HL-60/S4 treated with retinoic acid at 250 ng/mL for 4 days and 3 days (cell line): ENCODE measurements at regions not wholly inside any gene's neighbourhood (a gene's known extent, or its start where the extent isn't known, plus 50 kb on each side); places are given as distances from the start of the nearest gene placed in this dataset.

Source experiments
- in situ Hi-C: fragments of 300-500 bp; cut with MboI; formaldehyde crosslinking; loops from 2 replicates; pipeline ENCODE4 v1.7.0; 2022; ENCODE audit warnings: low sequenced_read_pairs

DNA sequence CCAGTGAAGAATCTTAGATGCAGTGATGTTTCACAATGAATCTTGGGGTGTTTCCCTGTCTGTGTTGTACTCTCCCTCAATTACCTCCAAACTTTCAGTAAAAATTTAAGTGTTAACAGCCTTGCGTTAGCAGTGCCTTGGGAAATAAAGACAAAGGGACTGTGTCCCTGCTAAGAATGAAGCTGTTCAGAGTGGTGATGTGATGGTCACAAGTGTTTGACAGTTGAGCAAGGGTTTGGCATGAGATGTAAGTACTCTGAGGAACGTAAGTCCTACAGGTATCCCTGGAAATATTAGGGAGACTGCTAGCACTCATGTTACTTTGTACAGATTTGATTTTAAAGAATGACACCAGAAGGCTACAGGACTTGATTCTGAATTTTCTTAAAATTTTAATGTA lies 304.3 kb upstream of the DPH6 start:
- in situ Hi-C loops: no loop called here

DNA sequence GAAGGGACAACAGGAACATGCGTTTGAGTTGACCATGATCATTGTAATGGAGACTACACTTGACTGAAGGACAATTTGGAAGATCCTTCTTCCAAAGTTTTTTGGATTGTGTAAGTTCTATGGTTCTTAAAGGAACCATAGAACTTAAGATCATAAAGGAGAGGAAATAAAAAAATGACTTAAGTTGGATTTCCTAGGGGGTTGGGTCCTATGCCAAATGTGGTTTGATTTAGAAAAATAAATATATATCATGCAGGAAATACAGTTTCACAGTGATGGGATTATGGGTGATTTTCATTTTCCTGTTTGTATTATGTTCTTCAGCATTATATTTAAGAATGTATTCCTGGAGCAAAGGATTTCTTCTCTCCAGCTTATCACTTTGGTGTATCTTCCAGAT lies 305.5 kb upstream of the DPH6 start:
- in situ Hi-C loops: no loop called here

DNA sequence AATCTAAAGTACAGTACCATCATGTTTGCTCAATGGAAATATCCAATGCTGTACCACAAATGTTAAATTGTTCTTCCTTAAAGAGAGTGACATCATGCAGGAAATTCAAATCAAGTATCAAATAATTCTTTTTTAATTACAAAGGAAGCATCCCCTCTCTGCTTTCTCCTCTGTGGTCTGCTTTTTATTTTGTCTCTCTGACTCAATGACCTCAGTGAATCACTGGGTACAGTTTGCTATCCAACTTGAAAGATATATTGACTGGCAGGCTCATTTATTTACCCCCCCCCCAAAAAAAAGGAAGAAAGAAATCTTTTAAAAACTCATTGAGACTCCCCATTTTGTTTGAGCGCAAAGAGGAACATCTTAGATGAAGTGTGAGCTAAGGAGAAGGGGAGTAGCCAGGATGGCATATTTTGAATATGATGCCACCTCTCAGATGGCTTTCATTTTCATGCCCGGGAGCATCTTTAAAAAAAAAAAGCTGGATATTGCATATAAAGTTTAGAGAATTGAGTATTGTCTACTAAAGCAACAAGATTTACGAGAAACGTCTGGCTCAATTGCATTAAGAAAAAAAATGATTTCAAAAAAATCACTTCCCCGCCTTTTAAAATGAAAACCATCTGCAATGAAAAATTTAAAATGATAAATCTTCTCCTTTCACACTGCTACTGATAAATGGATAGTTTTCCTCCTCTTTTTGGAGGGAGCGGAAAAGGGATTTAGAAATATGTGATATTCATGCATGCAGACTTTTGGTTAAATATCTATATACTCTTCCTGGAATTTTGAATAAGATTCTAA lies 307.1 kb upstream of the DPH6 start:
- in situ Hi-C loops: no loop called here

DNA sequence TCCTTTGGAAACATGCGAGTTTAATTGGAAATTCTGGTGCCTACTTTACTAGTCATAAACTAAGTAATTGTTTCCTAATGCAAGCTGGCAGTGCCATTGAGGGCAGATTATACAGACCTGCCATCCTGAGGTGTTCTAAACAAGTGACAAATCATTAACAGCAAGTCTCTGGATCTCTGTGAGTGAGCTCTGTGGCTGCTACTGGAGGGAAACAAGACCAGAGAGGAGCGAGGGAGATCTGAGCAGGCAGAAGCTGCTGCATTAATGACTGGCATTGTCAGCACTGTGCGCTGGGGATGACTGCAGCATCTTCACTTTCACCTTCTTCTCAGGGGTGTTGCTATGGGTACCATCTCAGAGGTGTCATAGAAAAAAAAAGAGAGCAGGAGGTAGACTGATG lies 308.4 kb upstream of the DPH6 start:
- in situ Hi-C loops: no loop called here

DNA sequence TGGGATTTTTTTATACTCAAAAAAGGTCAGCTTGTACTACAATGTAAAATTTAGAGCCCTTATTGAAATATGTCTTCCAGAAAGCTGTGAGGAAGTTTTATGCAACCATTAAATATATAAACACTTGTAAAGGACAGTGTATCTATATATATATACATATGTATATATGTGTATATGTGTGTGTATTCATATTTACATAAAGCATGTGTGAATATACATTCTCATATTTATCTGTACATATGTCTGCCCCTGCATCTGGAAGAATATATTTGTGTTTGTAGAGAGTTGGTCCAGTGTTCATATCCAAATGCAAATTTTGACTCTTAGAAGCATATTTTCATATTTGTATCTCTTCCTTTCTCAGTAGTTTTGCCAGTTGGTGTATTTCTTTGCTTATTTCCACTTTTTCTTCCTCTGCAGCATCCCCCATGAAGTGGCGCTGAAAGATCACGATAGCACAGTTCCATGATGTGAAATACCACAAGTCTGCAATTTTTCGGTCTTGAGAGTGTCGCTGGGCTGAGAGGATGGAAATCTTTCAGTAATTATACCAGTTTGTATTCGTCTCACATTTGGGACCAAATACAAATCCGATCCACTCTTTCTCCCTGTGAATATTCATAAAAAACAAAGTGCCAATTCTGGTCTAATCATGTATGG lies 311.7 kb upstream of the DPH6 start:
- in situ Hi-C loops: no loop called here

DNA sequence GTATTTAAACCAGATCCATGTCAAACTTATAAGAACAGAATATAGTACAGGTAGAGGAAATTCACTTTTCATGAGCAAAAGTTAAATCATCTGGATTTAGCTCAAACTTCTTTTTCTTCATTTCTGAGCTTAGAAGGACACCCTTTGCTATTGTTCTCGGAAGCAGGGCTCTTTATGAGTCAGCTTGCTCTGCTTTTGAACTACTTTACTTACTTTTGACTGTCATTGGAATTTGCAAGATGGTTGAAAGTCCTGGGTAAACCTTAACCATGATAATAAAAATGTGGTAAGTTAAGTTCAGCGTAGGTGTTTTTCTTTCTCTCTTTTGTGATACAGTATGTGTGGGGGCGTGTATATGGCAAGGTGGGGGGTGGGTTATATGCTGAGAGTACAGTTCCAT lies 312.7 kb upstream of the DPH6 start:
- in situ Hi-C loops: no loop called here

DNA sequence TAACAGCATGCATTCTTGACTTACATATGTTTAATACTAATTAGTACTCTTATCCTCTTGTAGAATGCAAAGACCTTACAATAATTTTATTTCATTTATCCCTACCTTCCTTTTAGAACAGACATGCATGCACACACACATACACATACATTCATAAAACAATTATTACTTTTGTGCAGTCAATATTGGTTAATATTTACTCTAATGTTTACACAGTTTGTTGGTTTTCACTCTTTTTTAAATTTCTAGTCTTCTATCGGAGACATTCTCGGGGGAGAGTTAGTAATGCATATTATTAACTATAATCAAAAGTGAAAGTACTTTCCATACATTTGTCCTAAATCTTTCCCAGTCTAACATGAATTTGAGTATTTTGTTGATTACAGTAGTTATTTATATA lies 317.7 kb upstream of the DPH6 start:
- in situ Hi-C loops: no loop called here

DNA sequence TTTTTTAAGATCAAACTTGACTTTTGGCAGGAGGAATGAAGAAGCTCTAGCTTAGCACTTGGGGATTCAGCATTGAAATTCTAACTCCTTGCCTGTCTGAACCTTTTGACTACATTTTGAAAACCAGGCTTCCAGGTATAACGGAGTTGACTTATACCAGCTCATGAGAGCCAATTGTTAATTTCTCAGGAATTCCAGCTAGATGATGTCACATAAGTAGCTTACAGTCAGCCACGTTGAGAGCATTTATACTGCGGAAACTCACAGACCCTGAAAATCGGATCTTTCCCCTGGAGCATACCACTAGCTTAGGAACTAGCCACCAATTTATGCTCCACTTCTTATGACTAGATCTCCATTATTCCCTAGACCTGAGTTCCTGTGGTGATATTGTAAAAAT lies 321.4 kb upstream of the DPH6 start:
- in situ Hi-C loops: no loop called here

DNA sequence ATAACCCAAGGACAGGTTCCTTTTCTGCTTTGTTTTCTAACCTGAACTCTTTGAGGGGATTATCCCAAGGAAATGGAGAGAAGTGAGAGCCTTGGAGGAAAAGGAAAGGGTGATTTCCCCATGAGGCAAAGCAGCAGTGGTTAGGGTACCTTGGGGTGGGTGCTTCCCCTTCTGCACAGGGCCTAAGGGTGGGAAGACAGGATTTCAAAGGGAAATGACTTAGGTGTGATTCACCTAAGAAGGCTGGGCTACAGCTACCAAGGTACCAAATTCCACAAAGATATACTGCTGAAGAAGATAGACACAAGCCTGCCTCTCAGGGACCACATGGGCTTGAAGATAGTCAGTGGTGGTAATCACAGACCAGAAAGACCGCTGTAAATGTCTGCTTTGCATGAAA lies 325.3 kb upstream of the DPH6 start:
- in situ Hi-C loops: no loop called here

DNA sequence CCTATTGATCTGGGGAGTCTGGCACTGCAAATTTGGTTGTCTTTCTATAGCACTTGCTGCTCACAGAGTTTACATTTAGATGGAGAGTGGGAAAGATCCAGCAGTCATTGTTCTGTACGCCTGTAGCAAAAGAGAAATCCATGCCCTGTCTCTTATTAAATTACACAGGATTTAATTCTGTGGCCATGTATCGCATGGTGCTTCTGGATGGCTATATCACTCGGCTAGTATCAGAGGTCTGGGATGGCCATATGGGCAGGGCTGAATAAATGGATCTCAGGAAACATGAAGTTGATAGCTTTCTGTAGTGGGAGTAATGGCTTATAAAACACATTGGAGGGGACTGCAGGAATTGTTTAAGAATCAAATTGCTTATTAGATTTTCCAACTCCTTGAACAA lies 325.8 kb upstream of the DPH6 start:
- in situ Hi-C loops: no loop called here

DNA sequence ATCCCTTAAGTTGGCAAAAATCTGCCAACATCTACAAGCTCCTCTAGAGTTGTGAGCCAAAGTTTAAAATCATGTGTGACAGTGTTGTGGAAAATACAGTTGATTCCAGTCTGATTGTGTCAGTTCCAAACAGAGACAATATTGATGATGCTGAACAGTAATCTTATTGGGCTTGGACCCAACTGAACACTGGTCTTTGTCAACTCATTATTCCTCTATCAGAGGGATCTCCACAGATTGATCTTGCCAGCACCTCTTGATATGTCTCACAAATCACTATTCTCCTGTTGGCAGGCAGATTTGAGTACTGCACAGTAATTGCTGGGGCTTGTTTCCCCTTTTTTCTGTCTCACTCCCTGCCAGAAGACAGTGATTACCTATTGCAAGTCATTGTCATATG lies 326.6 kb upstream of the DPH6 start:
- in situ Hi-C loops: no loop called here

DNA sequence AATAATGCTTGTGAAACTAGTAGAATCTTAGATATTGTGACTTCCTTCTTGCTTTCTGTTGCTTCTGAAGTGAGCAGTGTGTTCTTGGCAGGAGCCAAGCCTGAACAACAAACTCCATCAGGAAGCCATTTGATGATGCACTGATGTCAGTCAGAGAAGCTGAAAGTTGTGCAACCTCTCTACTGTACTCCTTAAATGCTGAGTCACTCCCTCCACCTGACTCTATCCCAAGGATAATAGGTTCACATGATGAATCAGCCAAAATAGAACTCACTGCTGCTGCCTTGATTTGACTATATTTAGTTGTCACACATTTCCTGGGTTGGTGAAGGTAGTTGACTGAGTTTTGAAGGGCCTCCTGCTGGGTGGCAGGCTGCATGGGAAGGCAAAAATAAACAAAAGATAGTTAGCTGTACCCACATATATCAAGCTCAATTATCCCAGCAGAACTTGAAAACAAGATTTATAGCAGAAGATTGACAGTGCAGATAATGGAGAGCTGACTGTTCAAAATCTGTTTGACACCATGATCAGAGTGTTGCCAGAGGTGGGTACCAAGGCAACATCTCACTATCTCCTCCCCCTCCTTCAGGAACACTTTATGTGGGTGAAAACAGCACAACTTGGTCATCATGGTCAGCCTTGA lies 328.4 kb upstream of the DPH6 start:
- in situ Hi-C loops: no loop called here

DNA sequence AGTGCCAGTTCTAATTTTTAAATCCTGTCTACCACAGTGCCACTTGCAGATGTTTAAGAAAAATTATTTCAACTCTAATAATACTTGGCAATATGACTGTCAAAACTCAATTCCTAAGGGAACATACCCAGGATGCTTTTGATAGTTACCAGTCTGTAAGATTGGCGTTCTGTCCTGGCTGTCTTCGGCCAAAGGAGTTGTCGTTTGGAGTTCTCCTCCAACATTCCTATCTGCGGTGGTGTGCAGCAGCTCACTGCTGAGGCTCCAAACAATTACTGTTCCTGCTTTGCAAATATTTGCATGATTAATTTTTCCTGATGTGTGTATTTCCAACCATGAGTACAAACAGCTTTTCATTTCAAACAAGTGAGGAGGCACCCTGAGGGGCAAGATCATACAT lies 330.8 kb upstream of the DPH6 start:
- in situ Hi-C loops: no loop called here

DNA sequence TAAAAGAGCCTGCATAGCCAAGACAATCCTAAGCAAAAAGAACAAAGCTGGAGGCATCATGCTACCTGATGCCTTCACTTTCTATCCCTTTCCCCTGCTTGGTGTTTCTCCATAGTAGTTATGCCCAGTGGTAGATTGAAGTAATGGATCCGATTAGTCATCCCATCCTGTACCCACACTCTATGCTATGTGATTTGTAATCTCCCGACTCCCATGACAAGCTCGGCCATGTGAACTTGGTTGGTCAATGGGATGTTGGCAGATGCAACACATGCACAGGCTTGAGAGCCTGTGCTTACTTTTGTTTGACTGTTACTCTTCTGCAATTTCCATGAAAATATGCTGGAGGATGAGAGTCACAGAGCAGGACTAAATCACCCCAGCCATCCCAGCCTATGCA lies 334.9 kb upstream of the DPH6 start:
- in situ Hi-C loops: no loop called here

DNA sequence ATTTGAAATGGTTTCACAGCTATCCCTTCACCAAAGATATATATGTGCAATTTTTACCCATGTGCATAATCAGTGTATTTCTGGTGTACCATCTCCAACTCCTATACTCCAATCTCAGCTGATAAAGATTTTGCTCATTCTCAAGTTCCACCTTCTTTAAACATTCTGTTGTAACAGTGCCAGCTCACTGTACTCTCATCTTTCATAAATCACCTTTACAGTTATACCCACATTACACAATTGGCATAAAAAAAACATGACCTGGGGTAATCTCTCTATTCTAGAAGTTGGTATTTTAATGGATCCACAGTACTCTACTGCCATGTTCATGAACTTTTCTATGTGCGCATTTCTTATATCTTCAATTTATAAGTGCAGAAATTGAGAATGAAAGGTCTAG lies 339.9 kb upstream of the DPH6 start:
- in situ Hi-C loops: no loop called here

DNA sequence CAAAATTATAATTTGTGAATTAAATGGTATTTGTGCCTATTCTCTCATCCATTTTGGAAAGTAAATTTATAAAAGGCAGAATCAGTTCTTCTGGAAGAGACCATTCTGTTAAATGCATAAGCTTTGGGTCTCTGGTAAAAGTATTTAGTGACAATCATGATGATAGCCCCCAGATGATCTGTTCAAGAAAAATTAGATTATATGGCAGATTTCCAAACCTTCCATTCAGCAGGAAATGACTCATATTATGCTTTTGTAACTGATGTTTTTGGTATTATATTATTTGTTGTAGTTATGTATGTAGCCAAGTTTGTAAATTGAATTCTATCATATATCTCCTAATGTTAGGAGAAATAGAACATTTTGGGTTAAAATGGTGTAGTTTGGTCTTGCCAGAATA lies 340.8 kb upstream of the DPH6 start:
- in situ Hi-C loops: no loop called here

DNA sequence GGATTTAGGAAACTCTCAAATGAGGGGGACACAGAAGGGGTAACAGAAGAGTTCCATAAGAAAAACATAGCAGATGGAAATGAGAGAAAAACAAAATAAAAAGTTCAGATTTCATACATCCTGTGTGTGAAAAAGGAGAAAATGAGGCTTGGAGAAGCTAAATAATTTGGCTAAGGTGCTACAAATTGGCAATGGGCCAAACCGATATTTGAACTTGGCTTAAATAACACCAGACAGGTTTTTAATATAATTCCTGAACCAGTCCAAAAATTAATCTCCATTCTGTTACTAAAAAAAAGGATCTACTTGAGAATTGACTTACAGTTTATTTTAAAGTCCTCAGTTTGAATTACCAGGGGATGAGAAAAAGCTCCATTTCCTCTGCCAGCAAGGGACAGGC lies 342.9 kb upstream of the DPH6 start:
- in situ Hi-C loops: no loop called here

DNA sequence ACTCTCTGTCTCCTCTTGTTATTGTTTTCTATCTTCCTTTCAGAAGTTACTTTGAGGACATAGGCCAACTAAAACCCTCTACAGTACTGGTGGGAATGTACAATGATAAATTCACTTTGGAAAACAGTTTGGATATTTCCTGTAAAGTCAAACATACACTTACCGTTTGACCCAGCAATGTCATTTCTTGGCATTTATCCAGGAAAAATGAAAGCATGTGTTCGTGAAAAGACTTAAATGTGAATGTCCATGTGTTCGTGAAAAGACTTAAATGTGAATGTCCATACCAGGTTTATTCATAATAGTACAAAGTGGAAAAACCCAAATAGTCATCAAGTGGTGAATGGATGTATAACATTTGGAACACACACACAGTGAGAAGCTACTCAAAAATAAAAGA lies 361.5 kb upstream of the DPH6 start:
- in situ Hi-C loops: no loop called here

DNA sequence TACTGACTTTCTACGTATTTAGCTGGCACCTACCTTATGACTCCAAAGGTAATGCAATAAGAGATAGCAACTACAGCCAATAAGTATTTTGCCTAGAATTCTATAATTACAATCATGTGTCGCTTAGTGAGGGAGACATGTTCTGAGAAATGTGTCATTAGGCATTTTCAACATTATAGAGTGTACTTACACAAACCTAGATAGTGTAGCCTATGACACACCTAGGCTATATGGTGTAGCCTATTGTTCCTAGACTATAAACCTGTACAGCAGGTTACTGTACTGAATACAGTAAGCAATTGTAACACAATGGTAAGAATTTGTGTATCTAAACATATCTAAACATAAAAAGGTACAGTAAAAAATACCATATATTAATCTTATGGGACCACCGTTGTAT lies 363.4 kb upstream of the DPH6 start:
- in situ Hi-C loops: no loop called here

DNA sequence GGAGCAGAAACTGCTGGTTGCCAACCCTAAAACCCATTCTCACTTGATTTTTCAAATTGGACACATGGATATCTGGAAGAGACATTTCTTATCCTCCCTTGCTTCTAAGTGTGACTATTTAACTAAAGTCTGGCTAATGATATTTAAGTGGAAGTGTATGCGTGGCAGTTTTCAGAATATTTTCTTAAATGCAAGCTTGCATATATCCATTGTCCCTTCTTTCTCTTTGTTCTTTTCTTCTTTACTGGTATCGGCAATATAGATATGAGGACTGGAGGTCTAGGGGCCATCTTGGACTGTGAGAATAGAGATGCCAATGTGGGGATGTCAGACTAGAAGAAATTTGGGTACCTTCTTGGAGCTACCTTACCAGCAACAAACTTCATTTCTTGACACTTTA lies 364.3 kb upstream of the DPH6 start:
- in situ Hi-C loops: no loop called here

DNA sequence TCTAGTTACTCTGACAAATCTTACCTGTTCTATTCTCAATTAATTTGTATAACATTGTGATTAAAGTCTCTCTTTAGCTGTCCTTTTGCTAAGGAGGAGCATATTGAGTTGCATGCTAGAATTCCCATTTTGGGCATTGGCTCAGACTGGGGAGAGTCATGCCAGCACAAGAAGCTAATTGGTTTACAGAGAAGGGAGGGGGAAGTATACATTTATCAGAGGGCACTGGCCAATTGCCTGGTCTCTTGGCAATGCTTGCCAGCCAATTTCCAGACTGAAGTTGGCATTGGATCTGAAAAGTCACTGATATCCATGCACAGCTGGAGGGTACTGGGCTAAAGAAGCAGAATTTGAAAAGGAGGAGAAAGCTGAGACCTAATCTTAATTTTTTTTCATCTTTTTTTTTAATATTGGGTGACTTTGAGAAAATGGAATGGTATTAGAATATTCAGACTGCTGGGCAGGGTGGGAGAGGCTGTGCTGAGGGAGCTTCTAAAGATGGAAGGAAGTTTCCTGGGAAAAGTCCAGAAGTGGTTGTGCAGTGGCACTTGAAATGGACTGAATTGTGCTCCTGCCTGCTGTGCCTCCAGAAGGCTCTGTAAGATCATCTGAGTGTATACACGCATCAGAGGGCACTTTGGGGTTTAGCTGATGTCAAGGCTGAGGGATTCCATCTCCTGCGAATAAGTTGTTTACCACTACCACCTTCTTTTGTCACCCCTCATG lies 365.2 kb upstream of the DPH6 start:
- in situ Hi-C loops: no loop called here

DNA sequence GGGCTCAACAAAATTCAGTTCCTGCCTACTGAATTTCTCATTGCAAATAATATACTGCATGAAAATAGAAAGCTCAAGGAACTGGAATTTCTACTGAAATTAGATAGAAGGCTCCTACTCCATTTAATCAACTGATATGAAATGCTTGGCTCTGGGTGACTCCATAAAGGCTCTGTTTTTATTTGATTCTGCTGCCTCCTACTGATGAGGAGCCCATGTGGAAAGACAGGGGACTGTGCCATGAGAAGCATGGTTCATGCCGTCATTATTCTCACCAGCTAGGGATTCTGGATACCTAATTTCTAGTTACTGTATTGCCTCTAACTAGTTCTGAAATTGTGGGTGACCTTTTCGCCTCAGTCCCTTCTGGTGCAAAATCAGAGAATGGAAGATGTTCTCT lies 366.2 kb upstream of the DPH6 start:
- in situ Hi-C loops: no loop called here
